Activated gamma-delta T cell treated with anti-CD3 and anti-CD28 coated beads, Interleukin-2, amount 50 U/mL, for 16 hours (primary cell): ENCODE measurements at regions not wholly inside any gene's neighbourhood (a gene's known extent, or its start where the extent isn't known, plus 50 kb on each side); places are given as distances from the start of the nearest gene placed in this dataset.

Experiments used
- DNase-seq: peaks from one replicate; pipeline ENCODE4 v3.0.0-alpha.2; 2020; ENCODE audit warnings: low read depth

DNA sequence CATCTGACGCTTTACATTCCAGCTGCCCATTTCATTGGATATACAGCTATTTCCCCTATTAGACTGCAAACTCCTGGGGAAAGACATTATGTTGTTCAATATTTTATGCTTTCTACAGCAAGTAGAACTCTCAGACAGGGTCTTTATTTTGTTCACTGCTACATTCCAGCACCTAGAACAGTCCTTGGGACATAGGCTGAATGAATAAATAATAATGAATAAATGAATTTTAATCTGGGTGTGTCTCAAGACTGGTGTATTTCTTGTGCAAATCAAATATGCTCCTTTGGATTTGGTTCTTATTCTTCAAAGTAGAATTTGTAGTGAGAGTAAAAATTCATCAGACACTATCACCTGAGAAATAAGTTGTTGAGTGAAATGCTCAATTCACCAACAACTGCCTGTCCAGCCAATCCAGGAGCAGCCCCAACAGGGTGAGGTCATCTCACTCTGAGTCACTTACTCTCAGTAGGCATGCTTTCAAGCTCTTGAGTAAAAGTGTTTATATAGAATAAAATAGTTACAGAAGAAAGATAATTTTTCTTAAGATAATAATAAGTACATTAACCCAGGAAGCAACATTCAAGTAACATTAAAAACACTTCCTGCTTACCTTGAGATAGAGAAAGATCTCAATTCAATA is 287.5 kb upstream of the NPVF start:
- DNase-seq, result no peak

DNA sequence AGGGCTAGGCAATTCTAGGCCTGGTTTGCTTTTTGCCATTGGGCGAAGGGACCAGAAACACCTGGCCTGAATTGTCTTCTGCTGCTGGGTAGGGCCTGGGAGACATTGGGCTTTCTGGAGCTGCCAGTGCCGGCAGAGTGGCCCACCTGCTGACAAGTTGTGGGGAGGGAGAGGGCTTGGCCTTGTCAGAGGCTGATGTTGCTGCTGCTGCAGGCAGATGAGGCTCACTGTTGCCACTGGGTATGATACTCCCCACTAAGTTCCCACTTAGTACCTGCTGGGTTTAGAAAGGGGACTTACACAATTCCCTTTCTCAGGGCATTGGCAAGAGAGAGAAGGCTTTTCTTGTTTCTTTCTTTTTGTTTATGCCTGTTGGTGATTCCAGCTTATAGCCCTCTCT is 289.6 kb upstream of the NPVF start:
- DNase-seq, result no peak

DNA sequence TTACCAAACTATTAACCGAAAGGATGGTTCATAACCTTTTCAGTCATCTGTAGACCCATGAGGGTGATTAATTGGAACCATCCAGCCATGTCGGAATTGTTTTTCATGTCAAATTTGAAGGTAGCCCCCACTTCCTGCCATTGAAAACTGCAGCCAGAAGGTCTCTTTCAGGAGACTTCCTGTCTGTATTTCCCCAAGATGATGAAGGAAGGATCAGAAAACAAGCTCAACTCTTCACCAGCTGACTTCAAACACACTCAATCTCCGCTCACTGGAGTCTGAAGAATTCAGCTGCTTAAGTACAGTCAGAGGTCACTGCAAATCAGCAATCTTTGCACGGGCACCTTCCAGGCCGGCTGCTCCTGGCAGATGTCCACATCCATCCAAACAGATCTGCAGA is 291.7 kb upstream of the NPVF start:
- DNase-seq, result no peak

DNA sequence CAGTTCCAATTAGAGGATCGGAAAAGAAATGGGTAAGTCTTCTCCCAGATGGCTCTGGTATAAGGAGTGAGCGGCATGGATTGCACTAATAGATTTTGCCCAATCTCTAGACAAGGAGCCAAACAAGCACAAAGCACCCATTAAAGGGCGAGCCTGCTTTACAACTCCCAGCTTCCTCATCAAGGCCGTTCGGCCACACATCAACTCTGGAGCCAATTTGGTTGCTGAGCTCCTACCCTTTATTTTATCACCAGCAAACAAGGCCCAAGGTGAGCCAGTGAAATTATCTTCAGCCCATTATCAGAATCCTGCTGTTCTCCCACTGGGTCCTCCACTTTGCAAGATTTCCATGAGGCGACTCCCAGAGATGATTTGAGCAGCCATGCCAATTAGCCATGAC is 292.2 kb upstream of the NPVF start:
- DNase-seq, result no peak

DNA sequence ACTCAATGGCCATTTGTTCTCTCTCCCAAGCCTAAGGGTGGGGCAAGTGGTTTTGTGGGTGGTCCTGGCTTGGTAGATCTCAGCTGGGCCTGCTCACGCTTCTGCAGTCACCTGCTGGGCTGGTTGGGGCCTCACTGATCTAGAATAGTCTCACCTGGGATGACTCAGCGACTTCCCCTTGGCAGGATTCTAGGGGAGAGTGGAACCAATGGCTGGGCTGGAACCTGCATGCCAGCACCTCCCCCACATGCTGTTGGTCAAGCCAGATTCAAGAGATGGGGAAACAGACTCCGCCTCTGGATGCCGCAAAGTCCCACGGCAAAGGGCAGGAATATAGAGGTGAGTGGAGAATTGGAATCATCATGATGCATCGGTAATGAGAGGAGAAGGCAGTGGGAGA is 292.9 kb upstream of the NPVF start:
- no peak for DNase-seq

DNA sequence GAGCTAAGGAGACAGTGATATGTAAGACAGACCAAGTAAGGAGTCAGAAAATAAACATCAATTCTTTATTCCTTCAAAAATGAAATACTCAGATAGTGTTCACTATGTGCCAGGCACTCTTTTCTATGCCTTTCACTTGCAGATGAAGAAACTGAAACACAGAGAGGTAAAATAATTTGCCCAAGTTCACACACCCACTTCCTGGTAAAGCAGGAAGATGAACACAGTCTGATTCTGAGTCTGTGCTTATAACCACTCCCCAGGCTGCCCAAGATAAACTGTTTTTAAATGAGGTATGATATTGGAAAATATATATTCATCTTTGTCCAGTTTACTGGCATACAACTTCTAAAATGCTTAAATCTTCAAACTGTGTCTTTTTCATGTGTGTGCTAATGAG is 294.4 kb upstream of the NPVF start:
- no peak for DNase-seq

DNA sequence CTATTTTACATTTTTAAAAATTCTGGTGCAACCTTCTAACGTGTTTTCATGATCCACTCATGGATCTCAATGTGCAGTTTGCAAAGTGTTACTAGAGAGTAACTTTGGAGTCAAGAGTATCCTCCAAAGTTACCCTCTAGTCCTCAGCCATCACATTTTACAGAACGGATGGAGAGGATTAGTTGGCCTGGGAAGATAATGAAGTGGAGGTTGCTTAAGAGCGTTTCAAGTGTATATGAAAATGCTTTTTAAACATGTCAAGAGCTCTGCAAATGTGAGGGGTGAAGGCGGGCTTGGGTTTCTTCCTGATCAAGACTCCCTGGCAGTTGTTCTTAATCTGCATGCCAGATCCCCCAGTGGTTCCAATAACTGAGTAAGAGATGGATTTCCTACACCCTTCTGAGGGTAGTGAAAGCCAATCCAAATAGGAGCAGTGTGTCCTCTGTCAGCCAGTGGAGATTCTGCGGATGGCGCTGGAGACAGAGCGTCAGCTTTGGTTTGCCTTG is 299.4 kb upstream of the NPVF start:
- no peak for DNase-seq

DNA sequence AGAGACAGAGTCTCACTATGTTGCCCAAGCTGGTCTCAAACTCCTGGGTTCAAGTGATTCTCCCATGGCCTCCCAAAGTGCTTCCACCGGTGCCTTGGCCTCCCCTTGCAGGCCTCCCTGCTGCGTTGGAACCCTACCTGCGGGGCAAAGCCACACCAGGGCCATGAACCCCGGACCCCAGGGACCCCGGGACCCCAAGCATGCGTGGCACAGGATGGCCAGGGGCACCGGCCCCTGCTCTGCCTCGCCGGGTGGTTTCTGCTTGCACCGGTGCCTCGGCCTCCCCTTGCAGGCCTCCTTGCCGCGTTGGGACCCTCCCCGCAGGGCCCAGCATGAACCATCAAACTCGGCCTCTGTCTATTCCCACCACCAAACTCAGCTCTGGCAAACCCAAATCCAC is 301.0 kb upstream of the NPVF start:
- DNase-seq, result no peak

DNA sequence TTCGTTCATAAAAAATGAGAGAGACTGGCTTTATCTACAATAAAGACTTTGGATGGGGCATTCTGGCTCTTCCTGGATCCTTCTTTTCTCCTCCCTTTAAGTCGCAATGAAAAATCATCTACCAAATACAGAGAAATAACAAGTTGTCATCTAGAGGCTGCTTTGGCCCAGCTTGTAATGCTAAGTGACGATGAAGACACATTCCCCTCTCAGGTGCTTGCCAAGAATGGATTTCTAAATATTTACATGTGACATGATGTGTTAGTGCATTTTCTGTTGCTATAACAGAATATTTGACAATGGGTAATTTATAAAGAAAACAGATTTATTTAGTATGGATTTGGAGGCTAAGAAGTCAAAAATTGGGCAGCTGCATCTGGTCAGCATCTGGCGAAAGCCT is 308.6 kb upstream of the NPVF start:
- DNase-seq, result no peak

DNA sequence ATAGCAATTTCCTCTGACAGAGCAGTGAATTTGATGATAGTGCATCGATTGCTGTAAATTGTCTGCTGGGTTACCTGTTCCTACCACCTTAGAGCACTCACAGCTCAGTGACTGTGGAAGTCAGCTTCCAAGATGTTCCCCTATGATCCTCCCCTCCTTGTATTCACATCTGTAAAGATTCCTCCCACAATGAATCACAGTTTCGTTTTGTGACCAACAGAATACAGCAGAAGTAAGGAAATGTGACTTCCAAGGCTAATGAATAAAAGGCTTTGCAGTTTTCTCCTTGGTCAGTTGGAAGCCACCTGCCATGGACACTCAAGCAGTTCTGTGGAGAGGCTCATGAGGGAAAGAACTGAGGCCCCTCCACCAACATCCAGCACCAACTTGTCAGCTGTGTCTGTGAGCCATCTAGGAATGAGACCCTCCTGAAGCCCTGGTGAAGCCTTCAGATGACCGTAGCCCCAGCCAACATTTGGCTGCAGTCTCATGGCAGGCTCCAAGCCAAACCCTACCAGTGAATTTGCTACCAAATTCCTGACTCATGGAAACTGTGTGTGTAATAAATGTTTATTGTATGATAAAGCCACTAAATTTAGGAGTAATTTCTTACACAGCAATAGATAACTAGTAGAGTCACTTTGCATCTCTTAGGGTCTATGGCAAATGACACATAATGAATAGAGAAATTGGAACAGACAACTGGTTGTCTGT is 309.5 kb upstream of the NPVF start:
- DNase-seq, result no peak

DNA sequence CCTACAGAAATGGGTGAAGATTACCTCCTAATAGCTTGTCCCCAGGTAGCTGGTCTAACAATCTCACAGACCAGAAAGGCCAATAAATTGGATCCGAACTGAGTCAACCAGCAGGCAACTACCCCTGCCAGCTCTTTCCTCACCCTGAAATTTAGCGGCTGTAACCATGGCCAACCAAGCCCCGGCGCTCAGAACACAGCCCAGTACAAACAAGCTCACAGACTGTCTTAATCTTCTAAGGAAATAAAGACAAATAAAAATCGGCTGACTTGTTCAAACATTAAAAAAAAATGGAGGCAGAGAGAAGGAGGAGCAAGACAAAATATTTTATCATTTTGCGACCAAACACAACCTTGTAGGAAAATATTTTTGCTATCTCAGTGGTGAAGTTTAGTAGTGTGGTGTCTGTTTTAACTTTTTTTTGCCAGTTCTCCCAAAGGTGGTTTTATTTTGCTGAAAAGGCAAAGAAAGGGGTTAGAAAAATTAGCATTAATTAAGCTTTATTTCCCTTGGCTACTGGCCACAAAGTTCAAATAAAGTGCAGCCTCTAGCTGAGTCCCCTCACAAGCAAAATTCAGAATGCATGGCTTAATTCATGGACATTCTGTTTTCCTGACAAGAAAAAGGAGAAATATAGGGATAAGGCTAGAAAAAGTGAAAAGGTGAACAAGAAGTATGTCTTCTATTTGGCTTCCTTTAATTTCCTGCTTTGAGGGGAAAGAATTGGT is 313.0 kb upstream of the NPVF start:
- no peak for DNase-seq

DNA sequence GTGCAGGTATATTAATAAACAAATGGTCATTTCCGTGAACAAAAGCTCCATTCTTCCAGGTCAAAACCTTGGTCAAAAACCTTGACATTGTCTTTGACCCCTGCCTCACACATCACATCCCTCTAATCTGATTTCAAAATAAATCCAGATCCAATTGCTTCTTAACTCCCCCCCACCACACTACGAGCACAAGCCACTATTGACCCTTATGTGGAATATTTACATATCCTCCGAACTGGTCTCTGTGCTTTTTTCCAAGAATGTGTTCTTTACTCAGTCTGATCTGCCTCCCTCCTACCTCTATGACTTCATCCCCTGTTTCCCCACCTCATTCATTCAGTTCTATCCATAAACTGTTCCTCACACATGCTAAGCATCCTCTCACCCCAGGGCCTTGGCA is 313.6 kb upstream of the NPVF start:
- DNase-seq, result no peak

DNA sequence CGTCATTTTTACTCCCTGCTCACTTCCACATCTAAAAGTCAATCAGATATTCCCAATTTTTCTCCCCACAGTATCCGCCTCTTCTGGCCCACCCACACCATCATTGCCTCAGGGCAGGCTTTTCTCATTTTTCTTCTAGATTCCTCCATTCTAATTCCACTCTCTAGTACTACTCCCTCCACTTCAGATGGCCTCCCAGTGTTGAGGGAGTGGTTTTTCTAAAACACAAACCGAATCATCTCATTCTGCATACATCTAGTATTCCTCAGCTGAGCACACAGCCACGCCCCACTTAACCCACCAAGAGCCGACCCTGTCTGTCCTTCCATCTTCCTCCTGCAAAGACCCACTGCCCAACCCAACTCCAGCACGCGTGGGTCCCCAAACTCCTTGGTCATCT is 314.9 kb upstream of the NPVF start:
- no peak for DNase-seq

DNA sequence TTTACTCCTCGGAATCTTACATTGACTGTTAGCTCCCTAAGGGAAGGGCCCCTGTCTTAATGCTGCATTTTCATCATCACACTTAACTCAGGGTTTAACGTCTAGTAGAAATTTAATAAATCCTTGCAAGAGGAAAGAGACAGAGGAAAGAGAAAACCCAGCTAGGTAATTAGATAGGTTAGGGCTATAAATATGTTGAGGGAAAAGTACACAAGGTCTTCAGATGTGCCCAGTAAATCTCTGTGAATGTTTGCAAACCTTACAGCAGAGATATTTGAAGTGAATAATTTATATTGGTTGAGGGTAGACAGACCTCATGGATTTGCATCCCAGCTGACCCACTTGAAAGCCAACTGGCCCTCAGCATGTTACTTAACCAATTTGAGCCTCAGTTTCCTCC is 315.5 kb upstream of the NPVF start:
- no peak for DNase-seq

DNA sequence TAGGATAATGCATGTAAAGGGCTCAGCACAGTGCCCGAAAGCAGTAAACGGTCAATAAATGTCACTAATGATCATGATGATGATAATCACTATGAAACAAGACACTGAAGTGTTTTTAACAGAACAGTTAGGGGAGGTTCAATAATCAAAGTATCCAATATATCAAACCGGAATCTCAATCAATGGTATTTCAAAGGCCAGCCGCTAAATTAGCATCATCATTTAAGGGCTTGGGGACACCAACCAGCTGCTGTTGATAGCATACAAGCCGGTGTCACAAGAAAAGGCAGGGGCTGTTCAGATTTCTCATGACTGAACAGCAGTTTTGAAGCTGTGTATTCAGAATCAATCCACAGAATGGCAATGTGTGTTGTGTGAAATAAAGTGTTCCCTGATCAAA is 316.0 kb upstream of the NPVF start:
- no peak for DNase-seq

DNA sequence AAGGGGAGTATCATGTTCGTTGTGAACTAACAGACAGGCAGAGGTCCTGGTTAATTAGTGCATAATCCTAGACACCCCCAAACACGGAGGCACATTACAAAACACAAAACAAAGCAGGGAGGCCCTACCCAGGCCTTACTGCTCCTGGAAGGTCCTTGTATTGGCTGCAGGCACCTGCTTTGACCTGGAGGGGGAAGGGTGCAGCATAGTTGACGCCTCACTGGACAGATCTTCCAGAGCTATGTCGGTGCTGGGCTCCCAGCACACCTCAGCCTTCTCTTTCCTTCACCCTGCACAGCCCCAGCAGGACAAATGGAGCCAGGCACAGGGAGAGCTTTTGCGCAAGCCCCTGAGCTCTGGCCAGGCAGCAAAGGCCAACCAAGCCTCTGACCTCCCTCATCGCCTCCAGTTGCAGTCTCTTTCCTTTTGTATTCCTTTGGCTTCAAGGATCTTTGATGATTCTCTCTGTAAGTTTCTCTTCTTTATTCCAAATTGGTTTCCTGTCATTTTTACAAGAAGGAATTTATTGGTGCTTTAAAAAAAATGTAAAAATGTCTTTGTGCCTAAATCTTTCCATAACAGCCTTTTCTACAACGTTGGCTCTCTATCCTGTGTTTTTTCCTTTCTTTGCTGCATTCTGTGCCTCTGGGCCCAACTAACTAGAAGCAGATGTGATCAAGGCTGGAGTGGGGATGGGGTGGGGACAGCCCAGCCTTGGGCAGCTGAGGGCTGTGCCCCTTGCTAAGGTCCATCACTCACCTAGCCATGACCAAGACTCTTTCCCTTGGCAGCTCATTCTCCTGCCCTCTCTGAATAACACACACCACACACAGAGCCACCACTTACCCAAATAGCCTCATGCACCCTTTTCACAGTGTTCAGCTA is 317.1 kb upstream of the NPVF start:
- DNase-seq, result no peak

DNA sequence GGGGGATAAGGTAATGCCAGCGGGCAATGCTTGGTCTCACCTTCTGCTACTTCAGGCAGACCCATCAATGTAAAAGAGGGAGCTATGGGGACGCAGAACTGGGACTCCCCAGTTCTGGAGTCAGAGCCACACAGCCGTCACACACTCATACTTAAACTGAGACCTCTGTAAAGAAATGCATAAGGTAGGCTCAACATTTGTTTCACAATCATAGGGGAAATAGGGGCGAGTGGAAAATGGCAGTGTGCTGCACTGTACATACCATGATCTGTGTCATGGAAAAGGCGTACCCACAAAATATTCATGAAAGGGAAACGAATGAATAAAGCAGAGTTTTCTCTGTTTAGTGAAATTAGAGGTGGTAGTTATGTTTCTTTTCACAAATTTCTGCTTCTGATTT is 318.0 kb upstream of the NPVF start:
- no peak for DNase-seq

DNA sequence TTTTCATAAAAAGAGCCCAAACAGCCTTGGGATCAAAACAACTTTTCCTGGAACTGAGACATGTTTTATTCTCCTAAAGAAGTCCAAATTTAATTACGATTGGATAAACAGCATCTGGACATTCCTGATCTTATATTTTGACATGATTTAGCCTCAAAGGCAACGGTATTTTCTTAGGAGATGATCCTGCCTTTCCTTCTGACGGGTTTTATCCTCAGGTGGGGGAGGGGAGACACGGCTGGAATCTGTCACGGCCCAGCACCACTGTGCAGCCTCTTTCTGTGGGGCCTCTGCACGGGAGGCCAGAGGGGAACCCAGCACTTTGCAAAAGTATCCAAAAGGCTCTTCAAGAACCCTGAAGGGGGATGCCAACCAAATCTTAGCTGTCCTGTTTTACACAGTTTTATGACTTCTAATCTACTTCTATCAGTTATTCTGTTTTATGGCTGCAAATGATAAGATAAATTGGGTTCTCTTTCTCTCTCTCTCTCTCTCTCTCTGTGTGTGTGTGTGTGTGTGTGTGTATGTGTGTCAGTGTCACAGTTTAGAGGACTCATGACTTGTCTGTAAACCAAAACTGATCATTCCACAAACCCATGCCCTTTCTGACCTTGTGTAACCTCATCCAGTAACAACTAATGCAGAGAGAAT is 321.1 kb upstream of the NPVF start:
- DNase-seq, result no peak

DNA sequence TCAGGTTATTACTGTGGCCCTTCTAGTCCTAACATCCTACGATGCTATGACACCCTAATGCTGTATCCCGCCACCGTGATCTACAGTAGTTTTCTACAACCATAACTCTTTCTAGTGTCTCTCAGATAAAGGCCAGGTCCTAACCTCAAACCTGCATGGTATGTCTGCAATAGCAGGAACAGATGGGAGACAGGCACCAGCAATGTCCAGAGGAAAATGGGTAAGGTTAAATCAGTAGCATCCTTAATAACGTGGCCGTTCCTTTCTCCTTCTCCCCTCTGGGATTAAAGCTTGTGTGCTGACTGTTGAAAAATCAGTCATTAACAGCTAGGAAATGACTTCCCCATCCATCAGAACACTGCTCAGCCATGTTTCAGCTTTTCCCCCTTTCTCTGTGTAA is 321.9 kb upstream of the NPVF start:
- DNase-seq, result no peak

DNA sequence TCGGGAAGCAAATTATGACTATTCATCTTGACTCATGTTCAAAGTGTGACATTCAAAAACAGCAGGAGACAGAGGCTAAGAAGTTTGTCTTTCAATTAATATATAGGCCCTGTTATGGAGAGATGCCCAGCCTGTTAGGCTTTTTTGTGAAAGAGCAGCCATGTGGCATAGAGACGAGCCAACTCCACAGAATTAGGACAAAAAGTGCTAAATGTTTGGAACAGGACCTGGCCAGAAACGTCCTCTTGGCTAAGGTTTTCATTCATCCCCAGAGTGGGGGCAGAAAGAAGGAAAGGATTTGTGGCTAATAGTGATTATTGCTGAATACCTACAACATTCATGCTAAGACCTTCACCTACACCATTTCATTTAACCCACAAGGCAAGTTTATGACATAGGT is 324.7 kb upstream of the NPVF start:
- DNase-seq, result no peak

DNA sequence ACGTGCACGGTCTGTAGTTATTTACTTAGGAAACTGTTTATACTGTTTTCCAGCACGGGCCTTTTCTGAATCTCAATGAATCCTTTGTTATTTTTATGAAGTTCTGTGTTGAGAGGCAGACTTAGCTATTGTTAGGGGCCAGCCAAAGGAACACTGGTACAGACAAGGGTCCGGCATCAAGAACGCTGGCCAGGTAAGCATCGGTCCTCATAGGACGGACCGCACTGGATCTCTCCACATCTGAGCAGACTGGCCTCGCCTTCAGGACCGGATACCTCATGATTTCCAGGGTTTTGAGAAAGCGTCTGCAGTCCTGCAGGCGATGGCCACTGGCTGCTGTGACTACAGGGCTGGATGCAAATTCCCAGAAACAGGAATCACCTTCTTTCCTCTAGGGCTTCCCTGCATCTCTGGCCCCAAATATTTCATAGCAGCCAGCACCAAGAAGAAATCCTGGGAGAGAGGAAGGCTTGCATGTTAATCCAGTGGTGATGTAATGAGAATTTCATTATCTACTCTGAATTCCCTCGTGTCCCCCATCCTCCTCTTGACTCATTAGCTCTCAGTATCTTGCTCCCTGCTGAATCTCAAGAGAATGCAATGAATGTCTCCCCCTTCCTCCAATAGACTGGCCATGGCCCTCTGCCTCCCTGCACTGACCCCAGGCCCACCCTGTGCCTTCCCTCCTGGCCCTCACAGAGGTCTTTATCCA is 325.4 kb upstream of the NPVF start:
- DNase-seq, result no peak
